Mucosa of rectum (tissue), 2 donors: ENCODE measurements at regions not wholly inside any gene's neighbourhood (a gene's known extent, or its start where the extent isn't known, plus 50 kb on each side); places are given as distances from the start of the nearest gene placed in this dataset.
A peak's percentile ranks its signal among the peaks of the same experiment; 100 is the strongest.

Experiments used
- H3K27ac ChIP-seq, 2 donors: one replicate each; pipeline ENCODE4 v1.7.0; 2013; ENCODE audit warnings: inconsistent platforms in 2 of 2, low read depth in 2 of 2, low read length in 2 of 2
- H3K27me3 ChIP-seq, 2 donors: one replicate each; pipeline ENCODE4 v1.7.0; 2013; ENCODE audit warnings: low read length in 2 of 2; ENCODE audit not compliant: control insufficient read depth in 2 of 2, insufficient read depth in 2 of 2
- H3K36me3 ChIP-seq, 2 donors: one replicate each; pipeline ENCODE4 v1.7.0; 2013; ENCODE audit warnings: low read length in 2 of 2; ENCODE audit not compliant: control insufficient read depth in 2 of 2, insufficient read depth in 2 of 2
- H3K4me1 ChIP-seq, 2 donors: one replicate each; pipeline ENCODE4 v1.7.0; 2013; ENCODE audit warnings: low read length in 2 of 2, mild to moderate bottlenecking in 1 of 2; ENCODE audit not compliant: control insufficient read depth in 2 of 2, insufficient read depth in 2 of 2
- H3K4me3 ChIP-seq, 2 donors: one replicate each; pipeline ENCODE4 v1.7.0; 2013; ENCODE audit warnings: low read length in 2 of 2
- H3K9ac ChIP-seq, 2 donors: one replicate each; pipeline ENCODE4 v1.7.0; 2013; ENCODE audit warnings: low read length in 2 of 2, low read depth in 1 of 2, mild to moderate bottlenecking in 1 of 2
- H3K9me3 ChIP-seq, 2 donors: one replicate each; pipeline ENCODE4 v1.7.0; 2013; ENCODE audit warnings: low read length in 2 of 2; ENCODE audit not compliant: control insufficient read depth in 2 of 2
- donor health status: healthy.
- donor health status: Normal muscosa, but diverticular disease.

- H3K4me1 ChIP-seq: peaks cover 16 to 18% of the 10 kb centered on the region in 2 donors
- no peak overlapping the region for H3K4me3 ChIP-seq
- H3K27me3 ChIP-seq: no peaks in the 10 kb centered on the region
- H3K9ac ChIP-seq: no peak overlapping the region
- H3K36me3 ChIP-seq: no peaks in the 10 kb centered on the region
- H3K27ac ChIP-seq: peak overlapping the region in 1 of 2 donors; percentile 17
- H3K9me3 ChIP-seq: no peaks in the 10 kb centered on the region
Measured at GRCh38 chr9:96135076-96135752, 166.8 kb downstream of the HSD17B3 start.

- no peak overlapping the region for H3K9ac ChIP-seq
- H3K27ac ChIP-seq: peak overlapping the region in 1 of 2 donors; percentile 2
- no peaks in the 10 kb centered on the region for H3K36me3 ChIP-seq
- H3K27me3 ChIP-seq: no peaks in the 10 kb centered on the region
- H3K9me3 ChIP-seq: no peaks in the 10 kb centered on the region
- H3K4me1 ChIP-seq: peaks cover 13 to 15% of the 10 kb centered on the region in 2 donors
- no peak overlapping the region for H3K4me3 ChIP-seq
Measured at GRCh38 chr9:96133321-96134021, 168.5 kb downstream of the HSD17B3 start.

GRCh38 chr9:96131825-96132224, 170.2 kb downstream of the HSD17B3 start:
- H3K9ac ChIP-seq: no peak overlapping the region
- no peaks in the 10 kb centered on the region for H3K27me3 ChIP-seq
- H3K4me3 ChIP-seq: no peak overlapping the region
- no peaks in the 10 kb centered on the region for H3K9me3 ChIP-seq
- no peaks in the 10 kb centered on the region for H3K36me3 ChIP-seq
- no peak overlapping the region for H3K27ac ChIP-seq
- H3K4me1 ChIP-seq: peaks cover 3 to 7% of the 10 kb centered on the region in 2 donors

- Histone ChIP-seq H3K4me1 (peaks cover 0 to 3% of the 10 kb centered on the region in 2 donors), H3K9ac (no peak overlapping the region), H3K27ac (no peak overlapping the region), H3K27me3 (no peaks in the 10 kb centered on the region), H3K4me3 (no peak overlapping the region), H3K9me3 (no peaks in the 10 kb centered on the region), H3K36me3 (no peaks in the 10 kb centered on the region)
Measured at GRCh38 chr9:96130970-96131369, 171.0 kb downstream of the HSD17B3 start.

- Histone ChIP-seq H3K27me3 (no peaks in the 10 kb centered on the region), H3K9me3 (no peaks in the 10 kb centered on the region), H3K36me3 (no peaks in the 10 kb centered on the region), H3K9ac (no peak overlapping the region), H3K27ac (no peak overlapping the region), H3K4me1 (no peaks in the 10 kb centered on the region), H3K4me3 (no peak overlapping the region)
Measured at GRCh38 chr9:96129747-96130146, 172.2 kb downstream of the HSD17B3 start.

GRCh38 chr9:96128880-96129279, 173.1 kb downstream of the HSD17B3 start:
- no peaks in the 10 kb centered on the region for H3K27me3 ChIP-seq
- no peak overlapping the region for H3K4me3 ChIP-seq
- no peaks in the 10 kb centered on the region for H3K36me3 ChIP-seq
- H3K9ac ChIP-seq: no peak overlapping the region
- H3K27ac ChIP-seq: no peak overlapping the region
- no peaks in the 10 kb centered on the region for H3K9me3 ChIP-seq
- peaks cover 0 to 3% of the 10 kb centered on the region in 2 donors for H3K4me1 ChIP-seq

- Histone ChIP-seq H3K9me3 (no peaks in the 10 kb centered on the region), H3K27me3 (no peaks in the 10 kb centered on the region), H3K36me3 (no peaks in the 10 kb centered on the region), H3K9ac (no peak overlapping the region), H3K4me3 (no peak overlapping the region), H3K4me1 (peaks cover 0 to 3% of the 10 kb centered on the region in 2 donors), H3K27ac (peak overlapping the region; percentile 63 to 64)
Measured at GRCh38 chr9:96126321-96126881, 175.6 kb downstream of the HSD17B3 start.

GRCh38 chr9:96125624-96126023, 176.4 kb downstream of the HSD17B3 start:
- Histone ChIP-seq H3K9me3 (no peaks in the 10 kb centered on the region), H3K9ac (no peak overlapping the region), H3K36me3 (no peaks in the 10 kb centered on the region), H3K27me3 (no peaks in the 10 kb centered on the region), H3K4me1 (peaks cover 0 to 3% of the 10 kb centered on the region in 2 donors), H3K27ac (peak overlapping the region; percentile 26 to 52), H3K4me3 (no peak overlapping the region)

- Histone ChIP-seq H3K9ac (peak overlapping the region in 1 of 2 donors; percentile 11), H3K4me1 (peaks cover 0 to 3% of the 10 kb centered on the region in 2 donors), H3K27me3 (no peaks in the 10 kb centered on the region), H3K36me3 (no peaks in the 10 kb centered on the region), H3K4me3 (no peak overlapping the region), H3K9me3 (no peaks in the 10 kb centered on the region), H3K27ac (no peak overlapping the region)
Measured at GRCh38 chr9:96122751-96123150, 179.2 kb downstream of the HSD17B3 start.

GRCh38 chr9:96122282-96122681, 179.7 kb downstream of the HSD17B3 start:
- H3K27ac ChIP-seq: no peak overlapping the region

More at GRCh38 chr9:96122282-96122681, 179.7 kb downstream of the HSD17B3 start:
- no peaks in the 10 kb centered on the region for H3K9me3 ChIP-seq
- peak overlapping the region in 1 of 2 donors; percentile 11 for H3K9ac ChIP-seq
- no peak overlapping the region for H3K4me3 ChIP-seq
- H3K27me3 ChIP-seq: no peaks in the 10 kb centered on the region
- H3K36me3 ChIP-seq: no peaks in the 10 kb centered on the region
- H3K4me1 ChIP-seq: peaks cover 0 to 3% of the 10 kb centered on the region in 2 donors
